Skeletal muscle tissue (tissue), 3 donors: ENCODE measurements at regions not wholly inside any gene's neighbourhood (a gene's known extent, or its start where the extent isn't known, plus 50 kb on each side); places are given as distances from the start of the nearest gene placed in this dataset.

ENCODE experiments used
- H3K27ac ChIP-seq: one replicate; pipeline ENCODE4 v1.7.0; 2013; ENCODE audit warnings: mild to moderate bottlenecking, low read depth, low read length, inconsistent platforms
- H3K27me3 ChIP-seq, 3 donors: one replicate each; pipeline ENCODE4 v1.7.0; 2013; ENCODE audit warnings: low read length in 3 of 3; ENCODE audit not compliant: control insufficient read depth in 3 of 3, insufficient read depth in 3 of 3
- H3K36me3 ChIP-seq, 3 donors: one replicate each; pipeline ENCODE4 v1.7.0; 2013; ENCODE audit warnings: low read length in 3 of 3; ENCODE audit not compliant: control insufficient read depth in 3 of 3, insufficient read depth in 3 of 3
- H3K4me1 ChIP-seq, 3 donors: one replicate each; pipeline ENCODE4 v1.7.0; 2013; ENCODE audit warnings: low read length in 3 of 3, mild to moderate bottlenecking in 3 of 3; ENCODE audit not compliant: control insufficient read depth in 3 of 3, insufficient read depth in 3 of 3
- H3K4me3 ChIP-seq, 3 donors: one replicate each; pipeline ENCODE4 v1.7.0; 2013; ENCODE audit warnings: low read length in 3 of 3
- H3K9ac ChIP-seq, 3 donors: one replicate each; pipeline ENCODE4 v1.7.0; 2013; ENCODE audit warnings: low read length in 3 of 3, mild to moderate bottlenecking in 3 of 3, moderate library complexity in 2 of 3, low read depth in 1 of 3
- H3K9me3 ChIP-seq, 3 donors: one replicate each; pipeline ENCODE4 v1.7.0; 2013; ENCODE audit warnings: low read length in 3 of 3; ENCODE audit not compliant: control insufficient read depth in 3 of 3
- donor health status: Osteomylitis.

- H3K27ac ChIP-seq, result no peak overlapping the region
- H3K9me3 ChIP-seq, result no peaks in the 10 kb centered on the region
- H3K4me3 ChIP-seq, result no peak overlapping the region
- H3K4me1 ChIP-seq, result no peaks in the 10 kb centered on the region
- H3K27me3 ChIP-seq, result no peaks in the 10 kb centered on the region
- H3K36me3 ChIP-seq, result no peaks in the 10 kb centered on the region
- H3K9ac ChIP-seq, result no peak overlapping the region
Observed at GRCh38 chr1:69479734-69480133, 88.0 kb upstream of the LRRC7 start.

- no peaks in the 10 kb centered on the region for H3K36me3 ChIP-seq
- H3K9ac ChIP-seq, result no peak overlapping the region
- H3K27me3 ChIP-seq, result no peaks in the 10 kb centered on the region
- no peak overlapping the region for H3K27ac ChIP-seq
- no peaks in the 10 kb centered on the region for H3K4me1 ChIP-seq
- H3K4me3 ChIP-seq, result no peak overlapping the region
- H3K9me3 ChIP-seq, result peaks cover 0 to 3% (median 2%) of the 10 kb centered on the region in 3 donors
Observed at GRCh38 chr1:69483246-69483645, 84.5 kb upstream of the LRRC7 start.

- Histone ChIP-seq H3K36me3 (no peaks in the 10 kb centered on the region), H3K4me1 (no peaks in the 10 kb centered on the region), H3K9me3 (peaks cover 0 to 3% (median 2%) of the 10 kb centered on the region in 3 donors), H3K9ac (no peak overlapping the region), H3K27me3 (no peaks in the 10 kb centered on the region), H3K4me3 (no peak overlapping the region), H3K27ac (no peak overlapping the region)
Observed at GRCh38 chr1:69485616-69486015, 82.1 kb upstream of the LRRC7 start.

- Histone ChIP-seq H3K9ac (no peak overlapping the region), H3K9me3 (peaks cover 0 to 3% (median 2%) of the 10 kb centered on the region in 3 donors), H3K4me3 (no peak overlapping the region), H3K4me1 (no peaks in the 10 kb centered on the region), H3K27me3 (no peaks in the 10 kb centered on the region), H3K36me3 (no peaks in the 10 kb centered on the region), H3K27ac (no peak overlapping the region)
Observed at GRCh38 chr1:69491416-69491815, 76.3 kb upstream of the LRRC7 start.

- H3K9ac ChIP-seq, result no peak overlapping the region
- H3K36me3 ChIP-seq, result no peaks in the 10 kb centered on the region
- H3K4me1 ChIP-seq, result no peaks in the 10 kb centered on the region
- H3K9me3 ChIP-seq, result peaks cover 0 to 3% (median 2%) of the 10 kb centered on the region in 3 donors
- no peaks in the 10 kb centered on the region for H3K27me3 ChIP-seq
- no peak overlapping the region for H3K4me3 ChIP-seq
- no peak overlapping the region for H3K27ac ChIP-seq
Observed at GRCh38 chr1:69492286-69492685, 75.4 kb upstream of the LRRC7 start.

GRCh38 chr1:69494221-69494620 lies 73.5 kb upstream of the LRRC7 start:
- H3K27ac ChIP-seq, result no peak overlapping the region
- H3K27me3 ChIP-seq, result no peaks in the 10 kb centered on the region
- no peaks in the 10 kb centered on the region for H3K9me3 ChIP-seq
- no peak overlapping the region for H3K4me3 ChIP-seq
- no peaks in the 10 kb centered on the region for H3K4me1 ChIP-seq
- no peaks in the 10 kb centered on the region for H3K36me3 ChIP-seq
- H3K9ac ChIP-seq, result no peak overlapping the region

- no peaks in the 10 kb centered on the region for H3K27me3 ChIP-seq
- no peaks in the 10 kb centered on the region for H3K9me3 ChIP-seq
- H3K4me1 ChIP-seq, result no peaks in the 10 kb centered on the region
- no peak overlapping the region for H3K27ac ChIP-seq
- no peaks in the 10 kb centered on the region for H3K36me3 ChIP-seq
- H3K9ac ChIP-seq, result no peak overlapping the region
- H3K4me3 ChIP-seq, result no peak overlapping the region
Observed at GRCh38 chr1:69497441-69498221, 70.1 kb upstream of the LRRC7 start.

- H3K27me3 ChIP-seq, result no peaks in the 10 kb centered on the region
- no peak overlapping the region for H3K4me3 ChIP-seq
- H3K4me1 ChIP-seq, result no peaks in the 10 kb centered on the region
- H3K9me3 ChIP-seq, result no peaks in the 10 kb centered on the region
- H3K27ac ChIP-seq, result no peak overlapping the region
- H3K36me3 ChIP-seq, result no peaks in the 10 kb centered on the region
- H3K9ac ChIP-seq, result no peak overlapping the region
Observed at GRCh38 chr1:69498711-69499110, 69.0 kb upstream of the LRRC7 start.

GRCh38 chr1:69499203-69499803 lies 68.4 kb upstream of the LRRC7 start:
- no peaks in the 10 kb centered on the region for H3K36me3 ChIP-seq
- H3K27me3 ChIP-seq, result no peaks in the 10 kb centered on the region
- no peaks in the 10 kb centered on the region for H3K4me1 ChIP-seq
- no peak overlapping the region for H3K4me3 ChIP-seq
- no peak overlapping the region for H3K27ac ChIP-seq
- no peaks in the 10 kb centered on the region for H3K9me3 ChIP-seq
- H3K9ac ChIP-seq, result no peak overlapping the region

- Histone ChIP-seq H3K9ac (no peak overlapping the region), H3K27me3 (no peaks in the 10 kb centered on the region), H3K4me1 (no peaks in the 10 kb centered on the region), H3K4me3 (no peak overlapping the region), H3K36me3 (no peaks in the 10 kb centered on the region), H3K9me3 (no peaks in the 10 kb centered on the region), H3K27ac (no peak overlapping the region)
Observed at GRCh38 chr1:69502991-69503390, 64.7 kb upstream of the LRRC7 start.
